NCI-H510A (cell line): ENCODE measurements at regions not wholly inside any gene's neighbourhood (a gene's known extent, or its start where the extent isn't known, plus 50 kb on each side); places are given as distances from the start of the nearest gene placed in this dataset.

Experiments used
- DNase-seq: peaks from one replicate; lab custom pipeline; 2025; lab: John Stamatoyannopoulos, UW

- DNase-seq: no peak
These were observed 421.1 kb downstream of the FGF9 start for GRCh38 chr13:22091971-22092300.

GRCh38 chr13:22092791-22093560, 422.1 kb downstream of the FGF9 start:
- DNase-seq: no peak

- DNase-seq: peak; percentile 11
These were observed 424.9 kb downstream of the FGF9 start for GRCh38 chr13:22095794-22096193.

DNA sequence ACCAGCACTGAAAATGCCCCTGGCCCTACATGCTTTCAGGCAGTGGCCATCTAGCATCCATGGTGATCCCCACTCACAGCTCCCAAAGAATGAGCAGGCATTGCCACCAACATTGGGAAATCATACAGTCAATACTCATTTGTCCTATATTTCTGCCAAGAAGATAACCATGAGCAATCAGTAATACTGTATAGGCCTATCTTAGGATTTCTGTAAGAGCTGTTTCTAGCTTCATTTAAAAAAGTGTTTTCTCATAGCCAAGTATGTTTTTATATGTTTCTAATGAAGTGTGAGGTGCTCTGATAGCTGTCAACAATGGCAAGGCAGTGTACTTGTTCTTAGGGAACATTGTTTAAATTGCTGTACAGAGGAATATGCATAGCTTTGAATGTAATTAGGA, 428.7 kb downstream of the FGF9 start:
- no peak for DNase-seq

DNA sequence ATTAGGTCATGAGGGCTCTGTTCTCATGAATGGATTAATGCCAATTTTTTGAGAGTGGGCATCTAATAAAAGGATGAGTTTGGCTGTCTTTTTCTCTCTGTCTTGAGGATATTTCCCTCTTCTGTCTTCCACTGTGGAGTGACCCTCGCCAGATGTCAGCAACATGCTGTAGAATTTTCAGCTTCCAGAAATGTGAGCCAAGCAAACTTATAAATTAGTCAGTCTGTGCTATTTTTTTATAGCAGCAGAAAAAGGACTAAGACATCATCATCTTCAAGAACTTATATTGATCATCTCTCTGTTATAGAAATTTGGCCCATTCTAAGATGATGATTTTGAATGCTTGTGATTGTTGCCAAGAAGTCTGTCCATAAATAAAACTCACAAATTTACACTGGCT, 431.4 kb downstream of the FGF9 start:
- DNase-seq: no peak

DNA sequence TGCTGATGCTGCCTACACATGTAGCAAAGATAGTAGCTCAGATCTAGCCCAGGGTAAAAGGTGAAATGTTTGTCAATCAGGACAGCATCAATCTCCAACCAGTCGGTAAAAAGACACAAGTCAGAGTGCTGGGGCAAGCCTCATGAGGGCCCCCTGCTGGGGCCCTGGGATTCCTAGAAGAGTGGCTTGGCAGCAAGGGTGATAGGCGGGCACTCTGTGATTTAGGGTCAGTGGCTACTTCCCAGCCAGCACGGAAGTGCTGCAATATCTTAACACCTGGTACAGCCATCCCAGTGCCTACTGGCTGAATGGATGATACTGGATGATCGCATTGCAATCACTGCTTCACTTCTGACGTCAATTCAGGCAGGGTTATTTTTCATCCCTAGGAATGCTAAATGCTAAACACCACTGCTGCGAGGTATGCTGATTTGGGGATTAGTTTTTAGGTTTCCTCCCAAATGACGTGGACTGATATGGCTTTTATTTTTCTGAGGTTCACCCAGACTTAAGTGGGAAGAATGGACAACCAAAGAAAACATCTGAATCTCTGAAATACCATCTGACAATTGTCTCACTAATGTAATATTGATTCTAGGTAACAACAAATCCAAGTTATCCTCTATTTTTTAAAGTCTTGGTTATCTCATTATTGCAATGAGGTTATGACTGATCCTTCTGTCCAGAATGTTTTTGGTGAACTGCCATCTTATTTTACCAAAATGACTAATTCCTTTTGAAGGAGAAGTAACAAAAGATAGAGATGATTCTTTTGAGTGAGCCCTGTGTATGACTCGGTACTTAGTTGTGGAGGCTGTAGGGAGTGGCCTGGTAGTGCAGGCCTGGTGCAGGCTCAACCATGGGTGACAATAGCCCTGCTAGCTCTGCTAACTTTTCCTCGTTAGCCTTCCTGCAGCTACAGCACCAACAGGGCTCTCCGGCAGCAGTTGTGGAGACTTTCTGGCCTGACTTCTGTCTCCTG, 432.5 kb downstream of the FGF9 start:
- no peak for DNase-seq

DNA sequence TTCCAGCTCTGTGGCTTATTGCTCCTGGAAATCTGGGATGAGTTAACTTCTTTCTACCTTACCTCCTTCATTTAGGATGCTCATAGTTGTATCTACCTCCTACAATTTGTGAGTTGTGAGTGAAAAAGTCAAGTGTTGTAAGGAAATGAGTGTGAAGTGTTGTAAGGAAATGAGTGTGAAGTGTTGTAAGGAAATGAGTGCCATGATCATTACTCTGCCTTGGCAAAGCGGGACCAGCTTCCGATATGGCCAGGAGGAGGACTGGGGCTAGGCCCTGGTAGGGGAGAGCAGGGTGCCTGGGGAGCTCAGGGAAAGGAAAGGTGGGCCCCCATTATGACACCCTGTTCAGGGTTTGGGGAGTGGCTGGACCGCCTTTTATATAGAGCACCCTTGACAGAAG, 435.2 kb downstream of the FGF9 start:
- no peak for DNase-seq

DNA sequence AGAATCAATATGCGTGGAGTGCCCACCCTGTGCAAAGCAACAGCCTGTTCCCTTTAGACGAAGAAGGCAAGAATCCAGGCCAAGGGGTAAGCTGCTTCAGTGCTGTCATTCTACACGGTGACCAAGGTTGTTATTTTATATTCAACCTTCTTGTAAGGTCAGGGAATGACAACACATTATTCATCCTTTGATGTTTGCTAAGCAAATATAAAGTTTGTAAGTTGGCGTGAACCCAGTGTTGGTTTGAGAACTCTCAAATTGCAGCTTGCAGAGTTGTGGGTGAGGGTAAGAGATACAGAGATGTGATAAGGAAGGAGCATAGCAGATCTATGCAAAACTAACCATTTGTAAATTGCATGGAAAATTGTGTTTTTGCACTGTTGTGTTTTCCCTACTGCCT, 436.7 kb downstream of the FGF9 start:
- no peak for DNase-seq

- no peak for DNase-seq
These were observed 437.5 kb downstream of the FGF9 start for GRCh38 chr13:22108283-22108942.

DNA sequence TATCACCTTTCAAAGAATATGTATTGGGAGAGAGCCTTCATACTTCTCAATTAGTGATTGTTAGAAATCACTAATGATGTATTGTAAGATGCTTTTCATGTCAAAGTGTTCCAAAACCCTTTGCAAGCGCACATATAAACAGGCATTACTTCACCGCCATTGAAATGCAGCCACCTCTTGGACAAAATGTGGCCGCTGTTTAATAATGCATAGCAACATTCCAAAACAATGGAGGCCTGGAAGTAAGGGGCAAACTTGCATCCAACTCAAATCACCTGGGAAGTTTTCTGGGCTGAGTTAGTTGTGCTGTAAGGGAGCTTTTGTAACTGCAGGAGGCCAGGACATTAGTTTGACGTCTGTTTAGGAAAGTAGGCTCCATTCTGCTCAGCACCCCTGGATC, 438.1 kb downstream of the FGF9 start:
- DNase-seq: no peak

DNA sequence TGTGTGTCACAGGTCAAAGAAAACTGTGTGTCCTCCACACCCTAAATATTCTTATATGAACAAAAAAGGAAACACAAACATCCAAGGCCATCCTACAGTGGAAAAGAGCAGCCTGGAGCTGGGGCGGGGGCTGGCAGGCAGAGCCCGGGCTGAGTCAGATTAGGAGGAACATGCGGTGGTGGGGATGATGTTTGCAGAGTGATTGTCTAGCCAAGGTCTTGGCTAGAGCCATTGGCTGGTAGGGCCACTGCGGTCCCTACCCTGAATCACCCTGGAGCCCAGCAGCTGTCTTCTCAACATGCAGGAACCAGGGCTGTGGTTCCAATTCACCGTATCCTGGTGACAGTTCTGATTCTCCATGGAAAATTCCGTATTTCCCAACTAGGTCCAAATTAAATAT, 439.5 kb downstream of the FGF9 start:
- no peak for DNase-seq

DNA sequence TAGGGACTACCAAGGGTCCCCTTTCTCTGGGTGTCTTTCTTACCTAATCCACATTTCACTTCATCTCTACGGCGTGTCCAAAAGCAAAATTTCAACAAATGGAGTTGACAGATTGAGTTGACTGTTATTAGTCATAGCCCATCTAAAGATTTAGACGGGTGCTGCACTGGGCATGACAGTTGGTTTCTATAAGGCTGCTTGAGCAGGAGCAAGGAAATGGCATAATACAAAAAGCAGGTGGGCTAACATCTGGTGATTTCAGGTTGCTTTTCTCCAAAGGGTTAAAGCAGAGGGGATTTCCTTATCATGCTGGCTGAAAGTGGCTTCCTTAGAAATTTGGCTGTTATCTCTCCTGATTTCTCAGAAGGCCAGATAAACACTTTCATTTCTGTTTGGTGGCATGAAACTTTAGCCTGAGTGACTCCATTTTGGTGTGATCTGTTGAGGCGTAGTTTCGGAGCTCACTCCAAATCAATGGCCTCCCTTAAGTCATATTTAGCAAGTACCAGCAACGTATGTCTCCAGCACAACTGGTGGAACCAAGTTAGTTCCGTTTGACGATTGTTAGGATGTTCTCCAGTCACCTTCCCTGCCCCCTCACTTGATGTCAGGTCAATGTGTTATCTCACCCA, 440.4 kb downstream of the FGF9 start:
- DNase-seq: no peak

GRCh38 chr13:22111961-22112360, 441.1 kb downstream of the FGF9 start:
- no peak for DNase-seq

DNA sequence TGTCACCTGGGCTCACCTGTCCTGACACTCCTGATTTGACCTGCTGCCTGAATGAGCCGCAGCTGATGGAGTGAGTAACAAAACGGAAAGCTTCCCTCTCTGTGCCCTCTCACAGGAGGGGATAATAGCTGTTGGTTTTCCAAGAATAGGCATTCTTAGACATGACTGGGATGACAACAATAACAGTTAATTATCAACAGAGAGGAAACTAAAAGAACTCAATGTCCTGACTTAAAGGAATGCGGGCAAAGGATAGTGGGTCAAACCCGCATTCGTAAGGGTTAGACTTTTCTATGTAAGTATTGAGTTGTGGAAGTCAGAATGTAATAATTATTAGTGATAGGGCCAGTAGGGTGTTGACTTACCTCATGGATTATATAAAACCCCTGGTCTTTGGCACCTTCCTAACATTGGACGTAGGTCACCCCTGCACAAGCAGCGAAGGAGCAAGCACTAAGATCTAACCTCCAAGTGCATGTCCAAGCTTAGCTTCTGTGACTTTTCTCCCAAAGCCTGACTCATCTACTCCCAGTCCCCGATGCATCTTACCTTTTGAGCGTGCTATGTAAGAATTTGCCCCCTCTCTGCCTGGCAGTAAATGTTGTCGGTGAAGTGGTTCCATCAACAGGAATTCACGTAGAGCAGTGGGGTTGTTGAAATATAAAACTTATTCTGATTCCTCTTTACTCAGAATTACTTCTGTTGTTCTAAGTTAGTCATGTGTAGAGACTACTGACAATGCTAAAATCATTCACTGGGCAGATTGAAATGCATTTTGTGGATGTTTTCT, 442.3 kb downstream of the FGF9 start:
- no peak for DNase-seq

- DNase-seq: no peak
These were observed 443.9 kb downstream of the FGF9 start for GRCh38 chr13:22114630-22115311.

DNA sequence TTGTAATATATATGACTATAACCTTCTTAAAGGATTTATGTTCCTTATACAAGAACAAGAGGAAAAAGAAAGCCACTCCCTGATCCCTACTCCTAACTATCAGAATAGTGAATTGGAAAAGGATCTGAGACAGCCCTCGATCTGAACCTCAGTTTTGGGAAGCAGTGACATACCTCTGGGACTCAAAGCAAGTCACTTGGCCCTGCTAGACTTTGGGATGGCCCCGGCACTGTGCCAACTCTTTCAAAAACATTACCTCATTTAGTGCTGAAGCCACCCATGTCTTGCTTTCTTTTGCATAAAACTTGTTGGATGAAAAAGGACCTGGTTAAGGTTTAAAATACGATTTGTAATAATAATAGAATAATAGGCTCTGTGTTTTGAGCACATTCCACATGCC, 447.3 kb downstream of the FGF9 start:
- no peak for DNase-seq

- no peak for DNase-seq
These were observed 449.8 kb downstream of the FGF9 start for GRCh38 chr13:22120646-22121045.

DNA sequence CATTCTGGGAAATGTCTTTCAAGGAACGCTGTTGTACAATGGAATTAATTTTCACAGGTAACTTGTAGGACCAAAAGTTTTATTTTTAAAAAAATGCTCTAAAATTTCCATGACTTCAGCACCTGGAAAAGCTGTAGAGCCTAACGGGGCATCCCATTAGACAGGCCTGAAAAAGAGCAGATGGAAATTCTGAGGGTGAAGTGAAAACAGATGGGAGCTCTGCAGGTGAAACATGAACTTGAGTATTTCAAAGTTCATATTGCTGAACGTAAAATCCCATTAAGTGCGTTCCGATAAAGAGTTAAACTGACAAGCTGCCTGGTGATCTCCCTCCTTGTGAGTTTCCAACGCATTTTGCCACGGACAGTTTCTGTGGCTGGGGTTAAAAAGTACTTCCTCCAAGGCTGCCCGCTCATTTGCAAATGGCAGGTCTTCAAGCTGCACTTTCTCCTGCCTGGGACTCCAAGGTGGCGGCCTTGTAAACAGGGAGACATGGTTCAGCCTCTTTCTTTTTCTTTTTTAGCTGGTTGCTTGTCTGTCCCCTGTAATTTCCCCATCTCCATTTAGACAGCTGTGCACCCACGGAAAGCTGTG, 450.4 kb downstream of the FGF9 start:
- DNase-seq: no peak

DNA sequence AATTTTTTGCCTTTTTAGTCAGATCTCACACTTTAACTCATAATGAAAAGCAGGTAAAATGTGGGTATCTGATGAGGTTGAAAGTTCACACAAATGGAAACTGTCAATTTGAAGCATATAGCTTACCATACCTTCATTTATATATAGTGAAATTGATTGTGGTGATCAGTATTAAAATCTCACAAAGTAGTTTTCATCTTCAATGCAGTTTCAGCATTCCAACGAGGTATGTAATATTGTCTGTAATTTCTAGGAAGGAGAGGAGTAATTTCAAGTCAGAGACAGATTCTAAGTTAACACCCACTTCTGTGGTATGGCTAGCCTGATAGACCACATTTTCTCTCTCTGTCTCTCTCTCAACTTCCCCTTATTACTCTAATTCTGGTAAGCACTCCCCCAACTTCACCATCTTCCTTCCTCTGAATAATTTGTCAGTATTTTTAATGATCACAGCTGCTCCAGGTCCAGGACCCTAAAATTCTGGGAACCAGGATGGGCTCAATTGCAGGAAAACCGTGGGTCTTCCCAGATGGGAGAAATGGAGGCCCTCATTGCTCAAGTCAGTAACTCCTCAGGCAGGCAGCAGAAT, 455.7 kb downstream of the FGF9 start:
- no peak for DNase-seq
